Fibroblast of mammary gland (primary cell): ENCODE measurements at regions not wholly inside any gene's neighbourhood (a gene's known extent, or its start where the extent isn't known, plus 50 kb on each side); places are given as distances from the start of the nearest gene placed in this dataset.

Source experiments
- DNase-seq: peaks from one replicate; pipeline ENCODE4 v3.0.0-alpha.2; 2010; ENCODE audit warnings: low read depth
- H3K4me3 ChIP-seq: 2 replicates; pipeline ENCODE4 v1.5.1; 2011; ENCODE audit warnings: low read depth, mild to moderate bottlenecking, low read length, moderate library complexity; ENCODE audit not compliant: control insufficient read depth
- TF ChIP-seq, protein P1 (sequence below): conservative IDR thresholded peaks from 2 replicates; pipeline ENCODE4 v1.5.1; 2011; ENCODE audit warnings: low read depth, low read length, inconsistent platforms; ENCODE audit not compliant: control insufficient read depth, insufficient read depth

DNA sequence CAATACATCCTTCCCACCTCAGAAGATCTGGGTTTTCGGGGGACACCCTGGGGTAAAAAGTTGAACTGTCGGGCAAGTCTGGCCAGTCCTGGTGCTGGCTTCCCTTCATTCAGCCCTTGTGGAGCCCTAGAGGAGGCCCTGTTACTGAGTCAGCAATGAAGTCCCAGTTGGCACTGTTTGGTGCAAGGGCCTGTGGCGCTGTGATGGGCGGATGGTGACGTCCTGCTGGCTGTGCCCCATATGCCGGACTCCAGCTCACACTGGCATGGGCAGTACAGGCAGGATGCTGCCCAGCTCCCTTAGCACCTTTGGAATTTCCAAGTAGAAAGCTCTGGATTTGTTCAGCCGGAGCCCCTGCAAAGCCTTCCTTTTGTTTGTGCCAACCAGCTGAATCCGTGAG is 186.2 kb upstream of the PMEPA1 start:
- TF ChIP-seq, protein P1, sequence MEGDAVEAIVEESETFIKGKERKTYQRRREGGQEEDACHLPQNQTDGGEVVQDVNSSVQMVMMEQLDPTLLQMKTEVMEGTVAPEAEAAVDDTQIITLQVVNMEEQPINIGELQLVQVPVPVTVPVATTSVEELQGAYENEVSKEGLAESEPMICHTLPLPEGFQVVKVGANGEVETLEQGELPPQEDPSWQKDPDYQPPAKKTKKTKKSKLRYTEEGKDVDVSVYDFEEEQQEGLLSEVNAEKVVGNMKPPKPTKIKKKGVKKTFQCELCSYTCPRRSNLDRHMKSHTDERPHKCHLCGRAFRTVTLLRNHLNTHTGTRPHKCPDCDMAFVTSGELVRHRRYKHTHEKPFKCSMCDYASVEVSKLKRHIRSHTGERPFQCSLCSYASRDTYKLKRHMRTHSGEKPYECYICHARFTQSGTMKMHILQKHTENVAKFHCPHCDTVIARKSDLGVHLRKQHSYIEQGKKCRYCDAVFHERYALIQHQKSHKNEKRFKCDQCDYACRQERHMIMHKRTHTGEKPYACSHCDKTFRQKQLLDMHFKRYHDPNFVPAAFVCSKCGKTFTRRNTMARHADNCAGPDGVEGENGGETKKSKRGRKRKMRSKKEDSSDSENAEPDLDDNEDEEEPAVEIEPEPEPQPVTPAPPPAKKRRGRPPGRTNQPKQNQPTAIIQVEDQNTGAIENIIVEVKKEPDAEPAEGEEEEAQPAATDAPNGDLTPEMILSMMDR = no peak
- DNase-seq = no peak
- no peak overlapping the region for H3K4me3 ChIP-seq

DNA sequence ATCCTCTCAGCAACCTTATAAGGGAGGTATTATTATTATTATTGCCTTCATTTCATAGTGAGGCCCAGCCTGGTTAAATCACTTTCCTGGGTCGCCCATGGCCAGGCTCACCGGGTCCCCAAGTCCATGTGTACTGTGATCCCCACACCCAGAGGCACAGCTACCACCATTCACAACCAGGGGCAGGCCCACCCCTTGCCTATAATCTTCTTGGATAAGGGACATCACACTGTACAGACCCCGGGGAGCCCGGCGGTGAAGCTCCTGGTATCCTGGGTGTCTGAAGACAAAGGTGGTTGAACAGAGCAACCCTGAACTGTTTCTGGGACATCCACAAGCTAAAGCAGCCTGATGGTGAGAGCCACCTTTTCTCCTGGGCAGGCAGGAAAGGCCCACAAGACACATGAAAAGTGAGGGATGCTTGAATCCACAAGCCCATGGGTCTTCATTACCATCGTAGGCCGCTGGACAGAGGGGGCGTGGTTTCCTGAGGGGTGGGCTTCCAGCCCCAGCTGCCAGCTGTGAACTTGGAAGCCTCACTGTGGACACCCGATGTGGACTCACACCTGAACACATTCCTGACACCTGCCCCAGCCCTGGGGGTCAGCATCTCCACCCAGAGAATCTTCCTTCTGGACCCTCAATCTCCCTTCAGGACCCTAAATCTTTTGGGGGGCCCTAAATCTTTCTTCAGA is 185.5 kb upstream of the PMEPA1 start:
- H3K4me3 ChIP-seq = no peak overlapping the region
- TF ChIP-seq, protein P1 = no peak
- DNase-seq = no peak

DNA sequence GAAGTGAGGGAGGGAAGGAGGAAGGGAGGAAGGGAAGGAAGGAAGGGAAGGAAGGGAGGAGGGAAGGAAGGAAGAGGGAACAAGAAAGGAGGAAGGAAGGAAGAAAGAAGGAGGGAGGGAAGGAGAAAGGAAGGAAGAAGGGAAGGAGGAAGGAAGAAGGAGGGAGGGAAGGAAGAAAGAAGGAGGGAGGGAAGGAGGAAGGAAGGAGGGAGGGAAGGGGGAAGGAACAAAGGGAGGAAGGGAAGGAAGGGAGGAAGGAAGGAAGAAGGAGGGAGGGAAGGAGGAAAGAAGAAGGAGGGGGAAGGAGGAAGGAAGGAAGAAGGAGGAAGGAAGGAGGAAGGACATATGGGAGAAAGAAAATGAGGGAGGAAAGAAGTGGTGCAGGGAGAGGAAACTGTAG is 184.7 kb upstream of the PMEPA1 start:
- no peak overlapping the region for H3K4me3 ChIP-seq
- no peak for DNase-seq
- TF ChIP-seq, protein P1 = no peak

DNA sequence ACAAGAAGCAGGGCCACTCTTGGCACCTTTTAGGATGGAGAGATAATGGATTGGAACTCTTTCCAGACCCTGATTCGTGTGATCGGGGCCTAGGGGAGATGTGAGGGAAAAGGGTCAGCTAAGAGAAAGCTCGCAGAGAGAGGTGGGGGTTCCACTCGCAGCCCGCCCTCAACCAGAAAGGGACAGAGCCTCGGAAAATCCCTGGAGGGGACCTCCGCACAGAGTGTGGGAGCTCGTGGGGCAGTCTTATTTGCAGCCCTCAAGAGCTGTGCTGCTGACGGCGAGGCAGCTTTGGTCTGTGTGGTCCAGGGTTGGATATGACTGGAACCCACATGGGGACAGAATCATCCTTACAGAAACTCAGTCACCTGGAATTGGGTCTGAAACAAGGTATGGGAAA is 184.3 kb upstream of the PMEPA1 start:
- no peak overlapping the region for H3K4me3 ChIP-seq
- TF ChIP-seq, protein P1 = no peak
- no peak for DNase-seq

DNA sequence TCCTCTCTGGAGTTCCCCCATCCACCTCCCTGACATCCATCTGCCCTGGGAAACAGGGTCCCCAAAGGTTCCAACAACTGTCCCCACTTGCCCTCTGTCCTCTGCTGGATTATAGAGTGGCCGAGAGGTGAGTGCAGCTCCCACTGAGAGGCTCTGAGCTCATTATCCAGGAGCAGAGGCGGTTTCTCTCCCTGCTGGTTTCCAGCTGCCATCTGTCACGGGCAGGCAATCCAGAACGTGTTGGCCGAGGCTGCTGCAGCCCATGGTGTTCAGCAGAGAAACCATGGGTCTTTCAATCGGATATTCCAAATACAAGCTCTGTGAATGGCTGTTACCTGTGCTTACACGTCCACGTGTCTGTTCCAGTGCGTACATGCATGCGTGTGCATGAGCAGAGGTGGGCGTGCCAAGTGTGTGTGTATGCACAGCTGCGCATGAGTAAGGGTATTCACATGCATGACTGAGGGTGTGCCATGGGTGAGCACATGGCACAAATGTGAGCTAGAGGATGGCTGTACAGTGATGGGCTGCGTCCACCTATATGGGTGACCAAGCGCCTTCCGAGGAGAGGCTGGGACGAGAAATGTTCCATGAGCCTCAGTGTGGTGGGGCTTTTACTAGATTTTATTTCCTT is 183.7 kb upstream of the PMEPA1 start:
- no peak for DNase-seq
- TF ChIP-seq, protein P1 = no peak
- no peak overlapping the region for H3K4me3 ChIP-seq

DNA sequence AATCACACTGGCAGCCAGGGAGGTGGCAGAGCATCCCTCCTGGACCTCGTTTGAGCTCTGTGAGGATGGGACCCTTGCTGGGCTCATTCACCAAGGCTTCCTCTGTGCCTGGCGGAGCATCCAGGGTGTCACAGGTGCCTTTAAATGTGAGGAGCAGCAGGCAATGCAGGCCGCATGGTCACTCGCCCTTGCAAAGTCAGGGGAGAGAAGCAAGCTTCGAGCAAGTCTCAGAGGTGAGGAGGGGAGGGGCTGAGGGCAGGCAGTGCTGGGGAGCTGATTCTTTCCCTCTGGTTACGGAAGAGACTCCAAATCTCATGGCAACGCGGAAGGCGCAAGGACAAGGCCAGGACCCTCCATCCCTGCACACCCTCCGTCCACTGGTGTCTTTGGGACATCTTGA is 182.7 kb upstream of the PMEPA1 start:
- no peak for DNase-seq
- TF ChIP-seq, protein P1 = no peak
- H3K4me3 ChIP-seq = no peak overlapping the region
